GM18505 (cell line): ENCODE measurements at regions not wholly inside any gene's neighbourhood (a gene's known extent, or its start where the extent isn't known, plus 50 kb on each side); places are given as distances from the start of the nearest gene placed in this dataset.
"Not testable (repeated sequence)": the region's sequence is repeated elsewhere in the genome, so short reads cannot be mapped to it uniquely, and the experiment has no call there.

Experiments used
- ATAC-seq: cut with Tn5 transposase; IDR thresholded peaks from one replicate; pipeline ENCODE4 v1.9.1; 2021; ENCODE audit not compliant: unreplicated experiment
- POLR2A ChIP-seq: IDR thresholded peaks from 4 replicates; pipeline ENCODE4 v1.6.1; 2011; ENCODE audit warnings: borderline replicate concordance; ENCODE audit not compliant: insufficient read depth, insufficient read length; ENCODE audit errors: extremely low read depth

GRCh38 chr22:48303369-48303725 is 1524.3 kb downstream of the BRD1 start:
- ATAC-seq, result no peak
- TF ChIP-seq POLR2A, result no peak

GRCh38 chr22:48302657-48303368 is 1524.9 kb downstream of the BRD1 start:
- no peak for TF ChIP-seq POLR2A
- no peak for ATAC-seq

GRCh38 chr22:48301908-48302307 is 1525.8 kb downstream of the BRD1 start:
- TF ChIP-seq POLR2A, result no peak
- no peak for ATAC-seq

GRCh38 chr22:48301421-48301820 is 1526.3 kb downstream of the BRD1 start:
- ATAC-seq, result no peak
- TF ChIP-seq POLR2A, result no peak

GRCh38 chr22:48300877-48301276 is 1526.8 kb downstream of the BRD1 start:
- no peak for ATAC-seq
- no peak for TF ChIP-seq POLR2A

- no peak for TF ChIP-seq POLR2A
- ATAC-seq, result no peak
Observed at GRCh38 chr22:48299801-48300200, 1527.9 kb downstream of the BRD1 start.

GRCh38 chr22:48299124-48299523 is 1528.5 kb downstream of the BRD1 start:
- TF ChIP-seq POLR2A, result no peak
- no peak for ATAC-seq

GRCh38 chr22:48297296-48297695 is 1530.4 kb downstream of the BRD1 start:
- no peak for TF ChIP-seq POLR2A
- ATAC-seq, result no peak

GRCh38 chr22:48289954-48290353 is 1527.5 kb downstream of the TBC1D22A start:
- ATAC-seq, result not testable (repeated sequence)

GRCh38 chr22:48288376-48288940 is 1526.0 kb downstream of the TBC1D22A start:
- no peak for TF ChIP-seq POLR2A
- ATAC-seq, result no peak

GRCh38 chr22:48287031-48287430 is 1524.6 kb downstream of the TBC1D22A start:
- TF ChIP-seq POLR2A, result no peak
- ATAC-seq, result no peak

- ATAC-seq, result no peak
- TF ChIP-seq POLR2A, result no peak
Observed at GRCh38 chr22:48284671-48285070, 1522.2 kb downstream of the TBC1D22A start.

- ATAC-seq, result no peak
- TF ChIP-seq POLR2A, result no peak
Observed at GRCh38 chr22:48282804-48283203, 1520.4 kb downstream of the TBC1D22A start.

- no peak for ATAC-seq
- TF ChIP-seq POLR2A, result no peak
Observed at GRCh38 chr22:48279461-48279756, 1517.0 kb downstream of the TBC1D22A start.
